NCI-H82 treated with DMSO at 0.1 percent for 48 hours (cell line): ENCODE measurements at regions not wholly inside any gene's neighbourhood (a gene's known extent, or its start where the extent isn't known, plus 50 kb on each side); places are given as distances from the start of the nearest gene placed in this dataset.

Experiments
- DNase-seq: peaks from one replicate; lab custom pipeline; 2025; ENCODE audit not compliant: unreplicated experiment; lab: John Stamatoyannopoulos, UW

GRCh38 chr11:16448123-16448717, 91.9 kb upstream of the SOX6 start:
- no peak for DNase-seq

- no peak for DNase-seq
Measured at GRCh38 chr11:16441461-16441860, 85.1 kb upstream of the SOX6 start.

GRCh38 chr11:16440136-16440535, 83.8 kb upstream of the SOX6 start:
- DNase-seq = no peak

DNA sequence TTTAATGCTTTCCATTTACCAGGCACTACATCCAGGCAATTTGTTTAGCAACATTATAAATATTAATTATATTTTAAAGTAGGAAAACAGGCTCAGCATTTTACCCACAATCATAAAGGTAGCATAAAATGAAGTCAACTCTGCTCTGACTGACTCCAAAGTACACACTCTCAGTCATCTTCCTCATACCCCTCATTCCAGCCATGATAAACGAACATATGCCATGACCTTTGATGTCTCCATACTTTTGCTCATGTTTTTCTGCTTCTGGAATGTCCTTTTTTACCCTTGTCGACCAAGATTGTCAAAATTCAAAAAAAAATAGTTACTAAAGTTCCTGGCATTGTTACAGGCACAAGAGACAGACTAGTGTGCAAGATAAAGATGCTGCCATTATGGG, 77.7 kb upstream of the SOX6 start:
- DNase-seq = no peak

GRCh38 chr11:16430674-16431073, 74.3 kb upstream of the SOX6 start:
- DNase-seq = no peak

- no peak for DNase-seq
Measured at GRCh38 chr11:16421826-16422225, 65.5 kb upstream of the SOX6 start.

GRCh38 chr11:16418428-16419097, 62.2 kb upstream of the SOX6 start:
- no peak for DNase-seq

DNA sequence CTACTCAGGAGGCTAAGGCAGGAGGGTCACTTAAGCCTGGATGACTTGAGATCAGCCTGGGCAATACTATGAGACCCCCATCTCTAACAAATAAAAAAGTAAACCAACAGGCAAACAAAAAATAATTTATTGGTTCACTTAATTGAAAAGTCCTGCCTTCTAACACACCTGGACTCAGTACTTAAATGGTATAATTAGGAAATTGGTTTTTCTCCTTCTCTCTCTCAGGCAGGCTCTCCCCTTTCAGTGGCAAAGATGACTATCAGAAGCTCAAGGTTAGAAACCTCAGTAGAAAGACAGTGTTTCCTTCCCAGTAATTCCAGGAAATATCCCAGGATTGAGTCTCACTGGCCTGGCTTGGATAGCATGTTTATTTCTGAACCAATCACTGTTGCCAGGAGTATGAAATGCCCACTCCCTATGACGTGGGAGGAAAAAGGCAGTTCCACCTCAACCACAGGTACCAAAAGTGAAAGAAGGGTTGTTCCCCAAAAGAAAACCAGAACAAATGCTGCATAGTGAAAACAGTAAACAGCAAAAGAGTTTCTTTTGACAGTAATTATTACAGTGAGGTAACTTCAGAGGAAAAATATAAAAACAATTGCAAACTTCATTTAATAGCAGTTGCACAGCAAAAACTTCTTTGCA, 56.3 kb upstream of the SOX6 start:
- no peak for DNase-seq

GRCh38 chr11:16410479-16410878, 54.1 kb upstream of the SOX6 start:
- no peak for DNase-seq

DNA sequence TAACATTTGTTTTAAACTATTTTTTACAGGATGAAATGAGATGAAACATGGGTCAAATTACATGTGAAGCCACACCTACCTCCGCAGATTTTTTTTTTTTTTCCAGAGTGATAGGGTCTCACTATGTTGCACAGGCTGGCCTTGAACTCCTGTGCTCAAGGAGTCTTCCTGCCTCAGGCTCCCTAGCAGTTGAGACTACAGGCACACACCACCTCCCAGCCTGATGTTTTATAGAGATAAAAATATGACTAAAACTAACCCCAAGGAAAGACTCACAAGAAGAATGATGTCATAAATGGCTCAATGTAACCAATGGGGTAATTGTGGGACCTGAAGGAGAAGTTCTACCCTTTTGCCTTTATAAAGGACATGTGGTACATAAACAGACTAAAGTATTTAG, 52.3 kb upstream of the SOX6 start:
- no peak for DNase-seq

DNA sequence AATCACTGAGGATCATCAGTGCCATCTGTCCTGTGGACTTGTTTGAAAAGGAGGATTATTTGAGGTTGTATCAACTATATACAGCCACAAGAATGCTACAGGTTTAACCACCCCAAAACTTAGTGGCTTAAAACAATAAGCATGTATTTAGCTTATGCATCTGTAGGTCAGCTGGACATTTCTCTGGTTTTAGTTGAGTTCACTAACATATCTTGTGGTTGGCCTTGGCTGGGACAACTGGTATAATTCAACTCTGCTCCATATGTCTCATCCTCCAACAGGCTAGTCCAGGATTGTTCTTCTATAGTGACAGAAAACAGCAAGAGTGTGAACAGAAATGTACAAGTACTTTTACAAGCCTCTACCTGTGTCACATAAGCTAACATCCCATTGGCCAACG, 49.9 kb upstream of the SOX6 start:
- DNase-seq = no peak
